Activated CD4-positive, alpha-beta T cell treated with anti-CD3 and anti-CD28 coated beads for 36 hours (primary cell): ENCODE measurements at regions not wholly inside any gene's neighbourhood (a gene's known extent, or its start where the extent isn't known, plus 50 kb on each side); places are given as distances from the start of the nearest gene placed in this dataset.

Experiments used
- ATAC-seq: fragments of 200-7000 bp; cut with Tn5 transposase; one replicate; pipeline ENCODE4 v1.10.0; 2021; ENCODE audit warnings: mild to moderate bottlenecking, moderate library complexity
- CTCF ChIA-PET: fragments of 350-600 bp; sonication (Branson Sonifier 250); formaldehyde crosslinking; loops from one replicate; lab custom pipeline; 2021; ENCODE audit warnings: antibody characterized with exemption; lab: Charles Lee
- POLR2A ChIA-PET: fragments of 350-600 bp; sonication (Branson Sonifier 250); formaldehyde crosslinking; loops from one replicate; lab custom pipeline; 2021; ENCODE audit warnings: antibody characterized with exemption, inconsistent platforms; lab: Charles Lee
- DNase-seq: peaks from one replicate; pipeline ENCODE4 v3.0.0-alpha.2; 2020
- H3K27ac Mint-ChIP-seq: one replicate; pipeline ENCODE4 v1.8.0; 2021; ENCODE audit warnings: mixed read lengths
- H3K27me3 Mint-ChIP-seq: one replicate; pipeline ENCODE4 v1.8.0; 2021; ENCODE audit warnings: mixed read lengths
- H3K36me3 Mint-ChIP-seq: one replicate; pipeline ENCODE4 v1.8.0; 2021; ENCODE audit warnings: low read depth, mixed read lengths
- H3K4me1 Mint-ChIP-seq: one replicate; pipeline ENCODE4 v1.8.0; 2021; ENCODE audit warnings: mixed read lengths
- H3K4me3 Mint-ChIP-seq: one replicate; pipeline ENCODE4 v1.8.0; 2021; ENCODE audit warnings: mild to moderate bottlenecking, moderate library complexity, mixed read lengths
- H3K9me3 Mint-ChIP-seq: one replicate; pipeline ENCODE4 v1.8.0; 2021; ENCODE audit warnings: low read depth, mixed read lengths
- intact Hi-C, 2 experiments: fragments of 100-400 bp; cut with DNase I in 1 of 2; cut with micrococcal nuclease in 1 of 2; formaldehyde crosslinking; loops; one replicate each; pipeline versions ENCODE4 v1.14.2 to v1.15.1; 2022 to 2024; cut with DNase I, micrococcal nuclease

GRCh38 chr6:165967810-165968407, 199.7 kb downstream of the TBXT start:
- Mint-ChIP-seq H3K36me3 (no peaks in the 10 kb centered on the region), H3K9me3 (no peaks in the 10 kb centered on the region), H3K4me3 (no peak overlapping the region), H3K4me1 (no peaks in the 10 kb centered on the region), H3K27ac (no peak overlapping the region), H3K27me3 (peaks cover 2% of the 10 kb centered on the region)
- ATAC-seq (no peak), DNase-seq (no peak)
- POLR2A ChIA-PET, result no interaction called here
- CTCF ChIA-PET, result no interaction called here
- intact Hi-C loops, result no loop called here

- ATAC-seq, result no peak
- ChIA-PET CTCF (interaction anchor here (1.2 kb wide), 1 partner anchor 12 kb away, joined by 3 read pairs; no protein-coding TSS in a partner anchor), POLR2A (no interaction called here)
- Mint-ChIP-seq H3K4me1 (no peaks in the 10 kb centered on the region), H3K27ac (no peak overlapping the region), H3K4me3 (no peak overlapping the region), H3K9me3 (no peaks in the 10 kb centered on the region), H3K36me3 (no peaks in the 10 kb centered on the region), H3K27me3 (no peaks in the 10 kb centered on the region)
- DNase-seq, result no peak
- intact Hi-C loops, result no loop called here
These were observed 203.9 kb downstream of the TBXT start for GRCh38 chr6:165963750-165964149.

GRCh38 chr6:165962366-165962765, 205.3 kb downstream of the TBXT start:
- ATAC-seq (no peak), DNase-seq (no peak)
- no peaks in the 10 kb centered on the region for H3K27me3 Mint-ChIP-seq
- no peak overlapping the region for H3K27ac Mint-ChIP-seq
- intact Hi-C loops, result no loop called here
- H3K36me3 Mint-ChIP-seq, result no peaks in the 10 kb centered on the region
- POLR2A ChIA-PET, result no interaction called here
- no peaks in the 10 kb centered on the region for H3K9me3 Mint-ChIP-seq
- CTCF ChIA-PET, result no interaction called here
- no peaks in the 10 kb centered on the region for H3K4me1 Mint-ChIP-seq
- H3K4me3 Mint-ChIP-seq, result no peak overlapping the region

GRCh38 chr6:165961233-165961632, 206.4 kb downstream of the TBXT start:
- Mint-ChIP-seq H3K36me3 (no peaks in the 10 kb centered on the region), H3K4me1 (no peaks in the 10 kb centered on the region), H3K27me3 (no peaks in the 10 kb centered on the region), H3K9me3 (no peaks in the 10 kb centered on the region), H3K27ac (no peak overlapping the region), H3K4me3 (no peak overlapping the region)
- ATAC-seq (no peak), DNase-seq (no peak)
- ChIA-PET CTCF (no interaction called here), POLR2A (no interaction called here)
- intact Hi-C loops, result no loop called here

- no peaks in the 10 kb centered on the region for H3K4me1 Mint-ChIP-seq
- CTCF ChIA-PET, result no interaction called here
- no peak for DNase-seq
- no peak for ATAC-seq
- no peak overlapping the region for H3K27ac Mint-ChIP-seq
- intact Hi-C loops, result no loop called here
- H3K36me3 Mint-ChIP-seq, result no peaks in the 10 kb centered on the region
- POLR2A ChIA-PET, result no interaction called here
- no peaks in the 10 kb centered on the region for H3K27me3 Mint-ChIP-seq
- H3K4me3 Mint-ChIP-seq, result no peak overlapping the region
- H3K9me3 Mint-ChIP-seq, result no peaks in the 10 kb centered on the region
These were observed 207.0 kb downstream of the TBXT start for GRCh38 chr6:165960695-165961094.

- ChIA-PET CTCF (interaction anchor here (1.5 kb wide), 1 partner anchor 147 kb away, joined by 4 read pairs; no protein-coding TSS in a partner anchor), POLR2A (no interaction called here)
- H3K27ac Mint-ChIP-seq, result no peak overlapping the region
- H3K9me3 Mint-ChIP-seq, result no peaks in the 10 kb centered on the region
- H3K27me3 Mint-ChIP-seq, result no peaks in the 10 kb centered on the region
- DNase-seq (no peak), ATAC-seq (no peak)
- intact Hi-C loops, result no loop called here
- H3K4me1 Mint-ChIP-seq, result no peaks in the 10 kb centered on the region
- H3K36me3 Mint-ChIP-seq, result no peaks in the 10 kb centered on the region
- no peak overlapping the region for H3K4me3 Mint-ChIP-seq
These were observed 208.0 kb downstream of the TBXT start for GRCh38 chr6:165959627-165960026.

GRCh38 chr6:165956874-165957273, 210.8 kb downstream of the TBXT start:
- H3K4me3 Mint-ChIP-seq, result no peak overlapping the region
- no peaks in the 10 kb centered on the region for H3K4me1 Mint-ChIP-seq
- no peak overlapping the region for H3K27ac Mint-ChIP-seq
- ATAC-seq, result no peak
- ChIA-PET POLR2A (no interaction called here), CTCF (interaction anchor here (0.7 kb wide), 1 partner anchor 15 kb away, joined by 3 read pairs; no protein-coding TSS in a partner anchor)
- no peaks in the 10 kb centered on the region for H3K9me3 Mint-ChIP-seq
- H3K36me3 Mint-ChIP-seq, result no peaks in the 10 kb centered on the region
- intact Hi-C loops, result no loop called here
- DNase-seq, result no peak
- H3K27me3 Mint-ChIP-seq, result no peaks in the 10 kb centered on the region

- Mint-ChIP-seq H3K4me3 (no peak overlapping the region), H3K4me1 (no peaks in the 10 kb centered on the region), H3K36me3 (no peaks in the 10 kb centered on the region), H3K9me3 (no peaks in the 10 kb centered on the region), H3K27me3 (peaks cover 6% of the 10 kb centered on the region), H3K27ac (no peak overlapping the region)
- intact Hi-C loops, result no loop called here
- ATAC-seq (no peak), DNase-seq (no peak)
- ChIA-PET CTCF (interaction anchor here (1.2 kb wide), 1 partner anchor 11 kb away, joined by 3 read pairs; no protein-coding TSS in a partner anchor), POLR2A (no interaction called here)
These were observed 215.1 kb downstream of the TBXT start for GRCh38 chr6:165952514-165952913.

GRCh38 chr6:165950316-165950715, 217.3 kb downstream of the TBXT start:
- DNase-seq (no peak), ATAC-seq (no peak)
- intact Hi-C loops, result no loop called here
- peaks cover 6% of the 10 kb centered on the region for H3K27me3 Mint-ChIP-seq
- no peaks in the 10 kb centered on the region for H3K4me1 Mint-ChIP-seq
- no peaks in the 10 kb centered on the region for H3K36me3 Mint-ChIP-seq
- ChIA-PET POLR2A (no interaction called here), CTCF (no interaction called here)
- H3K4me3 Mint-ChIP-seq, result no peak overlapping the region
- no peak overlapping the region for H3K27ac Mint-ChIP-seq
- no peaks in the 10 kb centered on the region for H3K9me3 Mint-ChIP-seq

- intact Hi-C loops, result no loop called here
- POLR2A ChIA-PET, result no interaction called here
- H3K36me3 Mint-ChIP-seq, result no peaks in the 10 kb centered on the region
- H3K4me1 Mint-ChIP-seq, result no peaks in the 10 kb centered on the region
- no peak overlapping the region for H3K4me3 Mint-ChIP-seq
- peaks cover 6% of the 10 kb centered on the region for H3K27me3 Mint-ChIP-seq
- ATAC-seq (no peak), DNase-seq (no peak)
- no peak overlapping the region for H3K27ac Mint-ChIP-seq
- CTCF ChIA-PET, result no interaction called here
- H3K9me3 Mint-ChIP-seq, result peaks cover under 1% of the 10 kb centered on the region
These were observed 218.3 kb downstream of the TBXT start for GRCh38 chr6:165949324-165949723.

GRCh38 chr6:165944002-165944466, 223.6 kb downstream of the TBXT start:
- POLR2A ChIA-PET, result no interaction called here
- peaks cover 2% of the 10 kb centered on the region for H3K27me3 Mint-ChIP-seq
- DNase-seq (no peak), ATAC-seq (no peak)
- CTCF ChIA-PET, result no interaction called here
- intact Hi-C loops, result no loop called here
- no peaks in the 10 kb centered on the region for H3K4me1 Mint-ChIP-seq
- H3K27ac Mint-ChIP-seq, result no peak overlapping the region
- H3K4me3 Mint-ChIP-seq, result no peak overlapping the region
- H3K36me3 Mint-ChIP-seq, result no peaks in the 10 kb centered on the region
- H3K9me3 Mint-ChIP-seq, result peaks cover 2% of the 10 kb centered on the region

- no peak overlapping the region for H3K27ac Mint-ChIP-seq
- intact Hi-C loops, result no loop called here
- ATAC-seq (no peak), DNase-seq (no peak)
- no peaks in the 10 kb centered on the region for H3K4me1 Mint-ChIP-seq
- POLR2A ChIA-PET, result no interaction called here
- H3K36me3 Mint-ChIP-seq, result no peaks in the 10 kb centered on the region
- no peaks in the 10 kb centered on the region for H3K27me3 Mint-ChIP-seq
- peaks cover 2% of the 10 kb centered on the region for H3K9me3 Mint-ChIP-seq
- CTCF ChIA-PET, result no interaction called here
- no peak overlapping the region for H3K4me3 Mint-ChIP-seq
These were observed 225.9 kb downstream of the TBXT start for GRCh38 chr6:165941786-165942185.
